ENCODE measurements at regions not wholly inside any gene's neighbourhood (a gene's known extent, or its start where the extent isn't known, plus 50 kb on each side); places are given as distances from the start of the nearest gene placed in this dataset.
A peak's percentile ranks its signal among the peaks of the same experiment; 100 is the strongest.

DNA sequence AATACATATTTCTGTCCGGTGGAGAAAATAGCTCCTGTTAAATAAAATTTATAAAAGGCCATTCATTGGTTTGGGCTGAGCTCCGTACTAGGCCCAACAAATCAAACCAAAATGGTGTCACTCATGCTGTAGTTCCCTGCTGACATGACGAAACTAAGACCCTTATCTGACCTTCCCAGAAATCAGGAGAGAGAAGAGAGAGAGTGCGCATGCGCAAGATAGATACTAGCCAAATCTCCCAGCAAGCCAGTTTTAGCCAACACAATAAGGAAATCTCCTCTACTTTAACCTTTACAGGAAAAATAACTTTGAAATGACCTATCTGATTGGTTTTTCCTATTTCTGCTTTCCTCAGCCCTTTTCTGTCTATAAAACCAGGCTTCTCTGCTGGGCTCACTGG is 152.7 kb upstream of the RMST start:
- H3K4ac ChIP-seq (ENCODE audit: low read depth, low read length), result no peak overlapping the region
- H4K8ac ChIP-seq (ENCODE audit: low read depth, low read length), result no peak overlapping the region
- no peaks in the 10 kb centered on the region for H3K79me2 ChIP-seq (ENCODE audit: control insufficient read depth, insufficient read depth, low read length)
- H3K4me2 ChIP-seq (ENCODE audit: low read length), result no peak overlapping the region
- no peaks in the 10 kb centered on the region for H3K36me3 ChIP-seq (ENCODE audit: control insufficient read depth, insufficient read depth, low read length)
- H2BK120ac ChIP-seq (ENCODE audit: low read depth, low read length), result no peak overlapping the region
- no peak for DNase-seq
- no peaks in the 10 kb centered on the region for H3K4me1 ChIP-seq (ENCODE audit: control insufficient read depth, low read depth, low read length)
- no peak overlapping the region for H3K27ac ChIP-seq (ENCODE audit: low read depth, low read length)
- no peaks in the 10 kb centered on the region for H3K27me3 ChIP-seq (ENCODE audit: insufficient read depth, low read length, poor library complexity)
- no peak overlapping the region for H2BK15ac ChIP-seq (replicated peaks; ENCODE audit: low read depth)
- WGBS (ENCODE audit: extremely low coverage, insufficient coverage, low lambda C conversion rate), result no CpG with 5 or more reads among the region's 5 CpGs
- no peak overlapping the region for H2BK5ac ChIP-seq (ENCODE audit: low read length)
- H3K9ac ChIP-seq (ENCODE audit: low read length), result no peak overlapping the region
- no peak overlapping the region for H4K5ac ChIP-seq (ENCODE audit: low read length)
- no peak overlapping the region for H2AK5ac ChIP-seq (ENCODE audit: low read length)
- H3K56ac ChIP-seq (ENCODE audit: low read length), result no peak overlapping the region
- H3K4me3 ChIP-seq (ENCODE audit: low read length), result no peak overlapping the region
- no peak overlapping the region for H3K23ac ChIP-seq (ENCODE audit: low read length)
- no peak overlapping the region for H3K18ac ChIP-seq (ENCODE audit: low read length)
- no peaks in the 10 kb centered on the region for H3K79me1 ChIP-seq (ENCODE audit: low read length)

DNA sequence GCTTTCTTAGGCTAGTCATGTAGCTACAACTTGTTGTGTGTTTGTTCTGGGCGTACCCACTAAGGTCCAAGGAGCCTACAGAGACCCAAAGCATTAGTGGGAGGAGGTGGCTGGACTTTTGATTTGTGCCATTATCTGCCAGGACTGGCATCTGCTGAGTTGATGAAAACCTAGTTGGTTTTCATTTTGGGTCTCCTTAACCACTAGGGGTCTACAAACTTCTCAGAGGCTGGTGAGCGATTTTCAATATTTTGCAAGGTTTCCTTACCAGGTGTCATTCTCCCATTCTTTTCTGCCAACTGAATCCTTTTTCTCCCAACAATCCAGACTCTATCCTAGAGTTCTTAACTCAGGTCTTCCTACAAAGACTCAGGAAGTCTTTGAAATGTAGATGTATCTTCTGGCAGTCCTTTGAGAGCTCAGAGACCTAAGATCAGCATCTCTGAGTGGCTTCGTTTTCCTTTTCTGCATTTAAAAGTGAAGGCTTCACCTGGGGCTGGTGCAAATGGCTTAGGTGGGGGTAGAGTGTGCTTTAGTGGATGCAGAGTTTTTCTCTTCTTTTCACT is 150.0 kb upstream of the RMST start:
- Histone ChIP-seq H3K36me3 (ENCODE audit: control insufficient read depth, insufficient read depth, low read length) (no peaks in the 10 kb centered on the region), H2BK5ac (ENCODE audit: low read length) (no peak overlapping the region), H3K27me3 (ENCODE audit: insufficient read depth, low read length, poor library complexity) (no peaks in the 10 kb centered on the region), H3K4me2 (ENCODE audit: low read length) (no peak overlapping the region), H3K56ac (ENCODE audit: low read length) (no peak overlapping the region), H4K5ac (ENCODE audit: low read length) (no peak overlapping the region), H3K79me1 (ENCODE audit: low read length) (no peaks in the 10 kb centered on the region), H3K79me2 (ENCODE audit: control insufficient read depth, insufficient read depth, low read length) (no peaks in the 10 kb centered on the region), H3K23ac (ENCODE audit: low read length) (no peak overlapping the region), H2AK5ac (ENCODE audit: low read length) (no peak overlapping the region), H2BK120ac (ENCODE audit: low read depth, low read length) (no peak overlapping the region), H4K8ac (ENCODE audit: low read depth, low read length) (peak overlapping the region; percentile 39), H3K27ac (ENCODE audit: low read depth, low read length) (no peak overlapping the region), H3K4me1 (ENCODE audit: control insufficient read depth, low read depth, low read length) (no peaks in the 10 kb centered on the region), H3K9ac (ENCODE audit: low read length) (no peak overlapping the region), H3K18ac (ENCODE audit: low read length) (no peak overlapping the region), H3K4me3 (ENCODE audit: low read length) (no peak overlapping the region), H2BK15ac (replicated peaks; ENCODE audit: low read depth) (no peak overlapping the region), H3K4ac (ENCODE audit: low read depth, low read length) (no peak overlapping the region)
- DNase-seq, result peak; percentile 50
- WGBS (ENCODE audit: extremely low coverage, insufficient coverage, low lambda C conversion rate), result no CpG with 5 or more reads among the region's 3 CpGs

DNA sequence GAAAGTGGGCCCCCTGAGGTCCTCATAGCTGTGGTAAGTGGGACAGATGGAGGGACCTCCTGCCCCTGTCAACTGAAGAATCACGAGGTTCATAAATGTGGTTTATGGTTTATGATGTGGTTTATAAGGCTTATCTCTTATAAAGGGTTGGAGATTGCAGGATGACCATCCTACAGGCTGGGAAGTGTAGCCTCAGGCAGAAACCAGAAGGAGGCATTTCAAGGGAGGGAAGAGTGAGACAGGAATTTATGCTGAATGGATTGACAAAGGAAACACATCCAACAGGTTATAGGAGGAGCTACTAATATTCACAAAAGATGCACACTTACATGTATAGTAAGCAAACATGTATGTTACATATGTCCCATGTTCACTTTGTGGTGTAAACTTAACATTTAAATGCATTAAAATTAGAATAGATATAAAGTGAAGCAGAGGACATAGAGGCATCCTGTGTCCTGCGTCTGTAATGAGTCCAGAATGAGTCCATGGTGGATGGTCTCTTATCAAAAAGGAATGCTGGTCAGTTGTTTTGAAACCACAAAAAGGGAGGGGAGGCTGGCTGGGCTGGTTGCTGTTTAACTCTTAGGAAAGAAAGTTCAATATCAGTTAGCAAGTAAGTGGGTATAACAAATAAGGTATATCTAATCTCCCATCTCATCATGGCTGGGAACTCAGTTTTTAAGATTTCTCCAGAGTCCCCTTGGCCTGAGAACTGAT is 149.0 kb upstream of the RMST start:
- DNase-seq, result peak; percentile 61

DNA sequence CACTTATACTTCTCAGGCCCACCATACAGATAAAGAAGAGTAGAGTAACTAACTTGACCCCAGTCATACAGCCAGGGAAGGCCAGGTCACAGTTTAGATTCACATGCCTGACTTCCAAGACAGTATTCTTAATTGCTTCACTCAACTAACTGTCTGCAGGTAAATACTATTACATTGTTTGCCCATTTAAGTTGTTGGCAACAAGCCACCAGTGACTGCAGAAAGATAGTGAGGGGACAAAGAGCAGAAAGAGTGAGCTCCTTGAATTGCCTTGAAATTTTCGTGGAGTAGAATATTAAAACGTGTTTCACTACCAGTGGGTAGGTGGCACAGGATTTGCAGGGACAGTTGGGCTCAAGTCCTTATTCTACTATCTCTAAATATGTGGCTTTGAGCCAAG is 146.3 kb upstream of the RMST start:
- Histone ChIP-seq H4K5ac (ENCODE audit: low read length) (no peak overlapping the region), H3K56ac (ENCODE audit: low read length) (no peak overlapping the region), H3K4ac (ENCODE audit: low read depth, low read length) (no peak overlapping the region), H3K4me1 (ENCODE audit: control insufficient read depth, low read depth, low read length) (no peaks in the 10 kb centered on the region), H3K23ac (ENCODE audit: low read length) (no peak overlapping the region), H3K4me2 (ENCODE audit: low read length) (no peak overlapping the region), H3K79me1 (ENCODE audit: low read length) (no peaks in the 10 kb centered on the region), H2AK5ac (ENCODE audit: low read length) (no peak overlapping the region), H3K18ac (ENCODE audit: low read length) (no peak overlapping the region), H3K79me2 (ENCODE audit: control insufficient read depth, insufficient read depth, low read length) (no peaks in the 10 kb centered on the region), H3K9ac (ENCODE audit: low read length) (no peak overlapping the region), H3K36me3 (ENCODE audit: control insufficient read depth, insufficient read depth, low read length) (no peaks in the 10 kb centered on the region), H4K8ac (ENCODE audit: low read depth, low read length) (no peak overlapping the region), H2BK15ac (replicated peaks; ENCODE audit: low read depth) (no peak overlapping the region), H3K27ac (ENCODE audit: low read depth, low read length) (no peak overlapping the region), H2BK5ac (ENCODE audit: low read length) (no peak overlapping the region), H3K27me3 (ENCODE audit: insufficient read depth, low read length, poor library complexity) (no peaks in the 10 kb centered on the region), H2BK120ac (ENCODE audit: low read depth, low read length) (no peak overlapping the region), H3K4me3 (ENCODE audit: low read length) (no peak overlapping the region)
- DNase-seq, result no peak
- WGBS (ENCODE audit: extremely low coverage, insufficient coverage, low lambda C conversion rate), result no CpG with 5 or more reads among the region's 2 CpGs

More for the DNA sequence above, 149.0 kb upstream of the RMST start:
- H3K4me3 ChIP-seq (ENCODE audit: low read length), result no peak overlapping the region
- no peak overlapping the region for H3K56ac ChIP-seq (ENCODE audit: low read length)
- no peaks in the 10 kb centered on the region for H3K79me1 ChIP-seq (ENCODE audit: low read length)
- no peak overlapping the region for H2AK5ac ChIP-seq (ENCODE audit: low read length)
- H3K4ac ChIP-seq (ENCODE audit: low read depth, low read length), result no peak overlapping the region
- no peak overlapping the region for H3K4me2 ChIP-seq (ENCODE audit: low read length)
- no peaks in the 10 kb centered on the region for H3K36me3 ChIP-seq (ENCODE audit: control insufficient read depth, insufficient read depth, low read length)
- no peak overlapping the region for H3K9ac ChIP-seq (ENCODE audit: low read length)
- no peak overlapping the region for H4K5ac ChIP-seq (ENCODE audit: low read length)
- peak overlapping the region; percentile 28 for H2BK120ac ChIP-seq (ENCODE audit: low read depth, low read length)
- peak overlapping the region; percentile 87 for H3K18ac ChIP-seq (ENCODE audit: low read length)
- no peaks in the 10 kb centered on the region for H3K4me1 ChIP-seq (ENCODE audit: control insufficient read depth, low read depth, low read length)
- H3K23ac ChIP-seq (ENCODE audit: low read length), result no peak overlapping the region
- no peak overlapping the region for H2BK5ac ChIP-seq (ENCODE audit: low read length)
- no peaks in the 10 kb centered on the region for H3K79me2 ChIP-seq (ENCODE audit: control insufficient read depth, insufficient read depth, low read length)
- no CpG with 5 or more reads among the region's 2 CpGs for WGBS (ENCODE audit: extremely low coverage, insufficient coverage, low lambda C conversion rate)
- no peak overlapping the region for H2BK15ac ChIP-seq (replicated peaks; ENCODE audit: low read depth)
- no peak overlapping the region for H3K27ac ChIP-seq (ENCODE audit: low read depth, low read length)
- no peak overlapping the region for H4K8ac ChIP-seq (ENCODE audit: low read depth, low read length)
- no peaks in the 10 kb centered on the region for H3K27me3 ChIP-seq (ENCODE audit: insufficient read depth, low read length, poor library complexity)

DNA sequence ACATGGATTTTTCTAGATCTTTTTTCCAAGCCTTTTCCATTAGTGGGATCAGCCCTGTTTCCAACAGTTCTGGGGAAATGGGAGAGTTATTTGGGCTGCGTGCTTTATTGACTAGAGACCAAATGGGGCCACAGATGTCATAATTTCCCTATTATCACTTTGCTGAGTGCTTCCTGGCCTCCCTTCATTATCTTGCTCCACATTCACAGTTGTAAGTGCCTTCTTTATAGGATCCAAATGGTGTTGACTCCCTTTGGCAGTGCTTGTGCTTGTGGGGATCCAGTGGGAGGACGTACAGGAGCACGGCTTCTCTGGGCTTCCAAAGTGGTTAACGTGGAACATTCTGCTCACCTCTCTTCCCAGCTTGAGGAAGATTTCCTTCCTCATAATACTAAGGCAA is 141.0 kb upstream of the RMST start:
- Histone ChIP-seq H2BK15ac (replicated peaks; ENCODE audit: low read depth) (no peak overlapping the region), H3K56ac (ENCODE audit: low read length) (no peak overlapping the region), H3K9ac (ENCODE audit: low read length) (no peak overlapping the region), H3K23ac (ENCODE audit: low read length) (no peak overlapping the region), H3K79me1 (ENCODE audit: low read length) (no peaks in the 10 kb centered on the region), H3K36me3 (ENCODE audit: control insufficient read depth, insufficient read depth, low read length) (no peaks in the 10 kb centered on the region), H4K8ac (ENCODE audit: low read depth, low read length) (no peak overlapping the region), H3K27ac (ENCODE audit: low read depth, low read length) (no peak overlapping the region), H3K18ac (ENCODE audit: low read length) (no peak overlapping the region), H3K4me3 (ENCODE audit: low read length) (no peak overlapping the region), H2BK120ac (ENCODE audit: low read depth, low read length) (no peak overlapping the region), H2AK5ac (ENCODE audit: low read length) (no peak overlapping the region), H2BK5ac (ENCODE audit: low read length) (no peak overlapping the region), H3K79me2 (ENCODE audit: control insufficient read depth, insufficient read depth, low read length) (no peaks in the 10 kb centered on the region), H3K4me2 (ENCODE audit: low read length) (no peak overlapping the region), H3K4me1 (ENCODE audit: control insufficient read depth, low read depth, low read length) (peaks cover 3% of the 10 kb centered on the region), H3K27me3 (ENCODE audit: insufficient read depth, low read length, poor library complexity) (no peaks in the 10 kb centered on the region), H3K4ac (ENCODE audit: low read depth, low read length) (no peak overlapping the region), H4K5ac (ENCODE audit: low read length) (no peak overlapping the region)
- DNase-seq, result no peak
- no CpG with 5 or more reads among the region's 4 CpGs for WGBS (ENCODE audit: extremely low coverage, insufficient coverage, low lambda C conversion rate)

DNA sequence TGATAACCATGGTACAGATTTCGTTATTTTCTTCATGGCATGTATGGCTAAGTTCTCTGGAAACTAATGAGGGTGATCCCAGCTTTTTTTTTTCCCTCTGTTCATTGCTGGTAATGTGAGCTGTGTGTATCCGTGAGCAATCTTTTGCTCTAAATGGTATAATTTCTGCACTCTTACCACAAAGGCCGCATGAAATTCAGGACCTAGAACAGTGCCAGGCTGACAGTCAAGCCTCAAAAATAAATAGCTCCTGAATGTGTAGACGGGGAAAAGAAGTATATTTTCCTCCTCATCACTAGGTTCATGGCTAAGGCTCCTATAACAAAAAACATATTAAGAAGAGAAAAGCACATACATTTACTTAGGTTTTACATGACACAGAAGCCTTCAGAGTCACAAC is 140.2 kb upstream of the RMST start:
- Histone ChIP-seq H3K4me2 (ENCODE audit: low read length) (no peak overlapping the region), H3K9ac (ENCODE audit: low read length) (no peak overlapping the region), H2AK5ac (ENCODE audit: low read length) (no peak overlapping the region), H3K36me3 (ENCODE audit: control insufficient read depth, insufficient read depth, low read length) (no peaks in the 10 kb centered on the region), H3K18ac (ENCODE audit: low read length) (no peak overlapping the region), H3K4ac (ENCODE audit: low read depth, low read length) (no peak overlapping the region), H3K56ac (ENCODE audit: low read length) (no peak overlapping the region), H2BK15ac (replicated peaks; ENCODE audit: low read depth) (no peak overlapping the region), H3K27me3 (ENCODE audit: insufficient read depth, low read length, poor library complexity) (no peaks in the 10 kb centered on the region), H3K4me1 (ENCODE audit: control insufficient read depth, low read depth, low read length) (peaks cover 3% of the 10 kb centered on the region), H2BK5ac (ENCODE audit: low read length) (no peak overlapping the region), H4K8ac (ENCODE audit: low read depth, low read length) (no peak overlapping the region), H3K23ac (ENCODE audit: low read length) (no peak overlapping the region), H3K79me2 (ENCODE audit: control insufficient read depth, insufficient read depth, low read length) (no peaks in the 10 kb centered on the region), H3K4me3 (ENCODE audit: low read length) (no peak overlapping the region), H3K79me1 (ENCODE audit: low read length) (no peaks in the 10 kb centered on the region), H3K27ac (ENCODE audit: low read depth, low read length) (no peak overlapping the region), H4K5ac (ENCODE audit: low read length) (no peak overlapping the region), H2BK120ac (ENCODE audit: low read depth, low read length) (no peak overlapping the region)
- DNase-seq, result no peak
- WGBS (ENCODE audit: extremely low coverage, insufficient coverage, low lambda C conversion rate), result no CpG with 5 or more reads among the region's 4 CpGs
